ENCODE measurements at regions not wholly inside any gene's neighbourhood (a gene's known extent, or its start where the extent isn't known, plus 50 kb on each side); places are given as distances from the start of the nearest gene placed in this dataset.

GRCh38 chr5:60404171-60404570 lies 295.8 kb downstream of the DEPDC1B start:
- no peak overlapping the region for H3K4me3 ChIP-seq (ENCODE audit: insufficient read depth, low read depth, low read length)
- no peak for TF ChIP-seq EZH2 (IDR thresholded peaks at IDR 0.05; ENCODE audit: insufficient read depth, low read length)
- TF ChIP-seq CTCF (IDR thresholded peaks at IDR 0.05; ENCODE audit: insufficient read depth, low read depth, low read length): no peak
- H3K4me1 Mint-ChIP-seq (ENCODE audit: low read depth, unreplicated experiment): no peaks in the 10 kb centered on the region
- H3K27me3 ChIP-seq (ENCODE audit: insufficient read depth, low read length): no peaks in the 10 kb centered on the region
- no peaks in the 10 kb centered on the region for H3K9me3 Mint-ChIP-seq (ENCODE audit: unreplicated experiment)
- H3K79me2 ChIP-seq (ENCODE audit: insufficient read depth, low read length): no peaks in the 10 kb centered on the region
- DNase-seq (ENCODE audit: low read depth): peak; percentile 12
- no peaks in the 10 kb centered on the region for H3K9me3 ChIP-seq (ENCODE audit: insufficient read depth, low read depth, low read length)
- H3K4me1 ChIP-seq (ENCODE audit: insufficient read depth, low read length): no peaks in the 10 kb centered on the region
- H3K36me3 Mint-ChIP-seq (ENCODE audit: low read depth, unreplicated experiment): no peaks in the 10 kb centered on the region
- H3K27me3 Mint-ChIP-seq (ENCODE audit: low read depth, unreplicated experiment): no peaks in the 10 kb centered on the region
- H3K4me2 ChIP-seq (ENCODE audit: low read length): no peak overlapping the region
- no peak overlapping the region for H2AFZ ChIP-seq (ENCODE audit: low read depth, low read length)
- H4K20me1 ChIP-seq (ENCODE audit: insufficient read depth, low read length): no peaks in the 10 kb centered on the region
- H3K36me3 ChIP-seq (ENCODE audit: insufficient read depth, low read length): no peaks in the 10 kb centered on the region
- H3K27ac Mint-ChIP-seq (ENCODE audit: unreplicated experiment): no peak overlapping the region
- no peak overlapping the region for H3K9ac ChIP-seq (ENCODE audit: low read length)
- no peak overlapping the region for H3K27ac ChIP-seq (ENCODE audit: low read depth, low read length)
- no peak overlapping the region for H3K4me3 Mint-ChIP-seq (ENCODE audit: unreplicated experiment)
- FAIRE-seq: no peak

GRCh38 chr5:60403343-60404006 lies 296.5 kb downstream of the DEPDC1B start:
- H2AFZ ChIP-seq (ENCODE audit: low read depth, low read length): no peak overlapping the region
- H4K20me1 ChIP-seq (ENCODE audit: insufficient read depth, low read length): no peaks in the 10 kb centered on the region
- no peak overlapping the region for H3K4me2 ChIP-seq (ENCODE audit: low read length)
- H3K27ac ChIP-seq (ENCODE audit: low read depth, low read length): no peak overlapping the region
- H3K79me2 ChIP-seq (ENCODE audit: insufficient read depth, low read length): no peaks in the 10 kb centered on the region
- no peak overlapping the region for H3K4me3 Mint-ChIP-seq (ENCODE audit: unreplicated experiment)
- H3K36me3 Mint-ChIP-seq (ENCODE audit: low read depth, unreplicated experiment): no peaks in the 10 kb centered on the region
- no peak overlapping the region for H3K4me3 ChIP-seq (ENCODE audit: insufficient read depth, low read depth, low read length)
- H3K27me3 Mint-ChIP-seq (ENCODE audit: low read depth, unreplicated experiment): no peaks in the 10 kb centered on the region
- H3K27ac Mint-ChIP-seq (ENCODE audit: unreplicated experiment): no peak overlapping the region
- H3K36me3 ChIP-seq (ENCODE audit: insufficient read depth, low read length): no peaks in the 10 kb centered on the region
- H3K9ac ChIP-seq (ENCODE audit: low read length): no peak overlapping the region
- H3K9me3 Mint-ChIP-seq (ENCODE audit: unreplicated experiment): no peaks in the 10 kb centered on the region
- H3K4me1 ChIP-seq (ENCODE audit: insufficient read depth, low read length): no peaks in the 10 kb centered on the region
- DNase-seq (ENCODE audit: low read depth) (no peak), FAIRE-seq (no peak)
- TF ChIP-seq CTCF (IDR thresholded peaks at IDR 0.05; ENCODE audit: insufficient read depth, low read depth, low read length): no peak
- H3K27me3 ChIP-seq (ENCODE audit: insufficient read depth, low read length): no peaks in the 10 kb centered on the region
- no peaks in the 10 kb centered on the region for H3K9me3 ChIP-seq (ENCODE audit: insufficient read depth, low read depth, low read length)
- no peaks in the 10 kb centered on the region for H3K4me1 Mint-ChIP-seq (ENCODE audit: low read depth, unreplicated experiment)

- Histone ChIP-seq H3K27me3 (ENCODE audit: insufficient read depth, low read length) (no peaks in the 10 kb centered on the region), H3K27ac (ENCODE audit: low read depth, low read length) (no peak overlapping the region), H2AFZ (ENCODE audit: low read depth, low read length) (no peak overlapping the region), H3K36me3 (ENCODE audit: insufficient read depth, low read length) (no peaks in the 10 kb centered on the region), H3K79me2 (ENCODE audit: insufficient read depth, low read length) (no peaks in the 10 kb centered on the region), H4K20me1 (ENCODE audit: insufficient read depth, low read length) (no peaks in the 10 kb centered on the region), H3K9ac (ENCODE audit: low read length) (no peak overlapping the region), H3K4me1 (ENCODE audit: insufficient read depth, low read length) (no peaks in the 10 kb centered on the region), H3K4me2 (ENCODE audit: low read length) (no peak overlapping the region), H3K4me3 (ENCODE audit: insufficient read depth, low read depth, low read length) (no peak overlapping the region), H3K9me3 (ENCODE audit: insufficient read depth, low read depth, low read length) (no peaks in the 10 kb centered on the region)
- Mint-ChIP-seq H3K36me3 (ENCODE audit: low read depth, unreplicated experiment) (no peaks in the 10 kb centered on the region), H3K27me3 (ENCODE audit: low read depth, unreplicated experiment) (no peaks in the 10 kb centered on the region), H3K27ac (ENCODE audit: unreplicated experiment) (no peak overlapping the region), H3K9me3 (ENCODE audit: unreplicated experiment) (no peaks in the 10 kb centered on the region), H3K4me3 (ENCODE audit: unreplicated experiment) (no peak overlapping the region), H3K4me1 (ENCODE audit: low read depth, unreplicated experiment) (no peaks in the 10 kb centered on the region)
- FAIRE-seq (no peak), DNase-seq (ENCODE audit: low read depth) (no peak)
- TF ChIP-seq EZH2 (IDR thresholded peaks at IDR 0.05; ENCODE audit: insufficient read depth, low read length) (no peak), CTCF (IDR thresholded peaks at IDR 0.05; ENCODE audit: insufficient read depth, low read depth, low read length) (no peak)
Observed at GRCh38 chr5:60402161-60402785, 297.7 kb downstream of the DEPDC1B start.
